ENCODE measurements at regions not wholly inside any gene's neighbourhood (a gene's known extent, or its start where the extent isn't known, plus 50 kb on each side); places are given as distances from the start of the nearest gene placed in this dataset.

DNA sequence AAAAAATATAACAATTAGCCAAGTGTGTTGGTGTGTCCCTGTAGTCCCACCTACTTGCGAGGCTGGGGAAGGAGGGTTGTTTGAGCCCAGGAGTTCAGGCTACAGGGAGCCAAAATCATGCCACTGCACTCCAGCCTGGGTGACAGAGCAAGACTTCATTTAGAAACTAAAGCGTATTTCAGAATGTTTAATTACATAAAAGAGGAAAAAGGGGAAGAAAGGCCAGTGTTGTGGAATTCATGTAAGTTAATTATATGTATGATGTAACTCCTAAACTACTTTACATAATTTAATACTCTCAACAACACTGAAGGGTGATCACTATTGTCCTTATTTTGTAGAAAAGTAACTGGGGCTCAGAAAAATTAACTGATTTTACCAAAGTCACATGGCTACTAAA lies 67.2 kb upstream of the HOPX start:
- no peak for ATAC-seq (ENCODE audit: low FRiP score in 2 of 2)
- WGBS, 2 donors: 84 to 85% methylated on average over 2 of the region's 2 CpGs

DNA sequence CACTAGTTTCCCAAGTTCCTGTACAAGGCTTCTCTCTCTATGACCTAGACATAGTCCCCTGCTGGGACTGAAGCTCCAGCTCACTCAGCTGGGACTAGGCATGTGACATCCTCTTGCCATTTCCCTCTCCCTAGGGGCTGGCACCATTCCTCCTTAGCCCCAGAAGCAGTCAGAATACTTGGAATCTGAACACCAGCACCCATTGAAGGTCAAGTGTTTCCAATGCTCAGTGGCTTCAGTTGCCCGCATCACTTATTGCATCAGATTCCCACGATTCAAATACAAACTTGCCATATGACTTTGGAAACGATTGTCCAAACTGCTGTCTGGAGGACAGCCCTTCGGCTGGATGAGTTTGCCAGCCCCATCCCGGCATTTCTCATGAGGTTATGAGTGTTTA lies 65.5 kb upstream of the HOPX start:
- DNase-seq (no peak), ATAC-seq (ENCODE audit: low FRiP score in 2 of 2) (no peak)
- Histone ChIP-seq H3K4me3 (no peak overlapping the region), H3K27ac (no peak overlapping the region), H3K36me3 (no peaks in the 10 kb centered on the region), H3K27me3 (no peaks in the 10 kb centered on the region), H3K9me3 (no peaks in the 10 kb centered on the region), H3K4me1 (no peaks in the 10 kb centered on the region)
- TF ChIP-seq CTCF (IDR thresholded peaks at IDR 0.05): no peak
- no peak for TF ChIP-seq EP300 (IDR thresholded peaks at IDR 0.05)
- no peak for TF ChIP-seq POLR2A (IDR thresholded peaks at IDR 0.05)
- no peak for TF ChIP-seq POLR2AphosphoS5 (IDR thresholded peaks at IDR 0.05)
- WGBS, 2 donors: 74 to 83% methylated on average over 5 of the region's 5 CpGs

More for the DNA sequence above, 67.2 kb upstream of the HOPX start:
- H3K9me3 ChIP-seq: no peaks in the 10 kb centered on the region
- H3K4me3 ChIP-seq: no peak overlapping the region
- no peaks in the 10 kb centered on the region for H3K36me3 ChIP-seq
- no peak for DNase-seq
- no peak for TF ChIP-seq CTCF (IDR thresholded peaks at IDR 0.05)
- TF ChIP-seq POLR2AphosphoS5 (IDR thresholded peaks at IDR 0.05): no peak
- no peak for TF ChIP-seq POLR2A (IDR thresholded peaks at IDR 0.05)
- TF ChIP-seq EP300 (IDR thresholded peaks at IDR 0.05): no peak
- H3K27me3 ChIP-seq: no peaks in the 10 kb centered on the region
- H3K4me1 ChIP-seq: no peaks in the 10 kb centered on the region
- no peak overlapping the region for H3K27ac ChIP-seq

GRCh38 chr4:56745042-56745441 lies 63.9 kb upstream of the HOPX start:
- Histone ChIP-seq H3K36me3 (no peaks in the 10 kb centered on the region), H3K4me1 (no peaks in the 10 kb centered on the region), H3K4me3 (no peak overlapping the region), H3K27ac (no peak overlapping the region), H3K9me3 (no peaks in the 10 kb centered on the region), H3K27me3 (no peaks in the 10 kb centered on the region)
- TF ChIP-seq POLR2A (IDR thresholded peaks at IDR 0.05) (no peak), EP300 (IDR thresholded peaks at IDR 0.05) (no peak), CTCF (IDR thresholded peaks at IDR 0.05) (no peak), POLR2AphosphoS5 (IDR thresholded peaks at IDR 0.05) (no peak)
- DNase-seq (no peak), ATAC-seq (ENCODE audit: low FRiP score in 2 of 2) (no peak)
- 57 to 58% methylated on average over 2 of the region's 2 CpGs for WGBS, 2 donors

DNA sequence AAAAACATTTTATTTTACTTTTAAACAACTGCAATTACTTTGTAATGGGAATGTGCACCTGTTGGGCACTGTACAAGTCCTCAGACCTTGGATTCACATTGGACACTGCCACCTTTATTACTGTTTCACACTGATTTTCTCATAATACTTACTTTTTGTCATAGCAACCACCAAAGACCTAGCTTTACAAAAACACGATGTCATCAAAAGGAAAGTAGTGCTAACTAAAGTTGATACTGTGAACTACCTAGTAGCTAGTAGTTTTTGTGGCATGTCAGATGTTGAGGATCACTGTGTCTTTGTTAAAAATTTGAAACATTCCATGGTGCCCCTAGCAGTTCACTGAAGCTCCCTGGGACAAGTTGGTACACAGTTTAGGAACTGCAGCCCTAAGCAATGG lies 62.9 kb upstream of the HOPX start:
- no peak for DNase-seq

More for the DNA sequence above, 62.9 kb upstream of the HOPX start:
- no peak for TF ChIP-seq POLR2AphosphoS5 (IDR thresholded peaks at IDR 0.05)
- TF ChIP-seq CTCF (IDR thresholded peaks at IDR 0.05): no peak
- TF ChIP-seq EP300 (IDR thresholded peaks at IDR 0.05): no peak
- TF ChIP-seq POLR2A (IDR thresholded peaks at IDR 0.05): no peak
- no peaks in the 10 kb centered on the region for H3K4me1 ChIP-seq
- no peak for ATAC-seq (ENCODE audit: low FRiP score in 2 of 2)
- H3K27me3 ChIP-seq: no peaks in the 10 kb centered on the region
- no peak overlapping the region for H3K4me3 ChIP-seq
- 79 to 93% methylated on average over 1 of the region's 1 CpG for WGBS, 2 donors
- no peak overlapping the region for H3K27ac ChIP-seq
- H3K9me3 ChIP-seq: no peaks in the 10 kb centered on the region
- H3K36me3 ChIP-seq: no peaks in the 10 kb centered on the region

All from upper lobe of left lung (tissue), 6 donors.